B cell (primary cell): ENCODE measurements at regions not wholly inside any gene's neighbourhood (a gene's known extent, or its start where the extent isn't known, plus 50 kb on each side); places are given as distances from the start of the nearest gene placed in this dataset.
"Not testable (repeated sequence)": the region's sequence is repeated elsewhere in the genome, so short reads cannot be mapped to it uniquely, and the experiment has no call there.

Experiments
- CTCF ChIP-seq: fragments of 200-600 bp; IDR thresholded peaks from one replicate; pipeline ENCODE4 v1.8.0; 2022; ENCODE audit warnings: antibody characterized with exemption, mild to moderate bottlenecking
- EZH2 ChIP-seq: IDR thresholded peaks from 2 replicates; pipeline ENCODE4 v1.6.1; 2012; ENCODE audit warnings: borderline replicate concordance, low read depth, mild to moderate bottlenecking, moderate library complexity, low read length; ENCODE audit not compliant: insufficient read depth, poor library complexity, severe bottlenecking

- not testable (repeated sequence) for TF ChIP-seq CTCF, EZH2
These were observed 96.6 kb upstream of the AKAP13 start for GRCh38 chr15:85283815-85284214.
